A549 (cell line): ENCODE measurements at regions not wholly inside any gene's neighbourhood (a gene's known extent, or its start where the extent isn't known, plus 50 kb on each side); places are given as distances from the start of the nearest gene placed in this dataset.

Experiments
- ATAC-seq, 2 experiments: fragments of 200-7000 bp in 1 of 2; fragments of >200 bp in 1 of 2; cut with Nextera tagmentation in 1 of 2; cut with Tn5 transposase in 1 of 2; 3 replicates each; pipeline versions ENCODE4 v1.8.0 to v1.9.1; 2018 to 2020; ENCODE audit warnings: mild to moderate bottlenecking in 1 of 2, moderate library complexity in 1 of 2
- CTCF ChIA-PET: fragments of 300-600 bp; sonication (Branson Sonifier 250); formaldehyde crosslinking; extraction: SDS; loops from one replicate; lab custom pipeline; 2021; ENCODE audit warnings: antibody characterized with exemption, inconsistent platforms; lab: Yijun Ruan, JAX
- POLR2A ChIA-PET: fragments of 350-600 bp; formaldehyde crosslinking; extraction: SDS; loops from one replicate; lab custom pipeline; 2021; ENCODE audit warnings: antibody characterized with exemption, inconsistent platforms; lab: Yijun Ruan, JAX
- DNase-seq, 2 experiments: peaks; one replicate each; pipeline versions ENCODE4 v3.0.0 to v3.0.0-alpha.2; 2011 to 2016; ENCODE audit warnings: low read depth in 1 of 2, low spot score in 1 of 2
- FAIRE-seq: peaks from 2 replicates; lab custom pipeline; 2011; peaks lifted over from hg19 to GRCh38; lab: Jason Lieb, UNC
- H3K27ac ChIP-seq, 2 experiments: fragments of >200 bp; sonication (Bioruptor Twin); formaldehyde crosslinking; 3 replicates each; pipeline ENCODE4 v1.5.1; 2016 to 2017
- H3K4me1 ChIP-seq: fragments of >200 bp; sonication (Bioruptor Twin); formaldehyde crosslinking; 3 replicates; pipeline ENCODE4 v1.6.1; 2016
- H3K4me2 ChIP-seq: fragments of >200 bp; sonication (Bioruptor Twin); formaldehyde crosslinking; 3 replicates; pipeline ENCODE4 v1.6.1; 2016
- H3K4me3 ChIP-seq: fragments of >200 bp; sonication (Bioruptor Twin); formaldehyde crosslinking; 3 replicates; pipeline ENCODE4 v1.5.1; 2016
- H3K9me3 ChIP-seq: fragments of >200 bp; sonication (Bioruptor Twin); formaldehyde crosslinking; 3 replicates; pipeline ENCODE4 v1.6.1; 2016
- ATOH8 ChIP-seq: fragments of 250-450 bp; sonication (Bioruptor Pico); IDR thresholded peaks from 2 replicates; pipeline ENCODE4 v1.5.0; 2020; ENCODE audit warnings: low read depth, mild to moderate bottlenecking, moderate library complexity
- BCL3 ChIP-seq: fragments of >200 bp; sonication (Bioruptor Twin); formaldehyde crosslinking; IDR thresholded peaks from 3 replicates; pipeline ENCODE4 v1.6.1; 2016
- CBX2 ChIP-seq: fragments of 200-600 bp; sonication (generic); IDR thresholded peaks from 2 replicates; pipeline ENCODE4 v1.6.1; 2016; ENCODE audit warnings: low read depth, mild to moderate bottlenecking, borderline replicate concordance
- CHD4 ChIP-seq: fragments of 200-600 bp; sonication (generic); IDR thresholded peaks from 2 replicates; pipeline ENCODE4 v1.6.1; 2016; ENCODE audit warnings: antibody characterized with exemption, mild to moderate bottlenecking, borderline replicate concordance
- ESRRA ChIP-seq: fragments of 150-350 bp; IDR thresholded peaks from 2 replicates; pipeline ENCODE4 v1.6.1; 2014; ENCODE audit warnings: mild to moderate bottlenecking, low read length, borderline replicate concordance
- FOXS1 ChIP-seq: fragments of 250-450 bp; sonication (Bioruptor Pico); IDR thresholded peaks from 2 replicates; pipeline ENCODE4 v1.5.0; 2020; ENCODE audit warnings: mild to moderate bottlenecking, moderate library complexity
- HOXA7 ChIP-seq: fragments of 250-450 bp; sonication (Bioruptor Pico); IDR thresholded peaks from 2 replicates; pipeline ENCODE4 v1.5.0; 2020; ENCODE audit warnings: mild to moderate bottlenecking, moderate library complexity
- HOXB13 ChIP-seq: fragments of 250-450 bp; sonication (Bioruptor Pico); IDR thresholded peaks from 2 replicates; pipeline ENCODE4 v1.5.0; 2020; ENCODE audit warnings: low read depth, mild to moderate bottlenecking, moderate library complexity
- KDM1A ChIP-seq: fragments of 200-600 bp; sonication (generic); IDR thresholded peaks from 2 replicates; pipeline ENCODE4 v1.6.1; 2016; ENCODE audit warnings: low read depth, mild to moderate bottlenecking
- NPAS2 ChIP-seq: fragments of 250-450 bp; sonication (Bioruptor Pico); IDR thresholded peaks from 2 replicates; pipeline ENCODE4 v1.8.0; 2022; ENCODE audit warnings: mild to moderate bottlenecking, moderate library complexity, borderline replicate concordance
- NR3C1 ChIP-seq: fragments of >200 bp; sonication (Bioruptor Twin); formaldehyde crosslinking; IDR thresholded peaks from 3 replicates; pipeline ENCODE4 v1.6.1; 2017
- PHF8 ChIP-seq: fragments of 200-600 bp; sonication (generic); IDR thresholded peaks from 2 replicates; pipeline ENCODE4 v1.6.1; 2016; ENCODE audit warnings: low read depth, mild to moderate bottlenecking, antibody characterized with exemption, moderate library complexity, borderline replicate concordance
- RAD21 ChIP-seq, 2 experiments: fragments of >200 bp in 1 of 2; sonication (Bioruptor Twin) in 1 of 2; formaldehyde crosslinking in 1 of 2; IDR thresholded peaks in 1 of 2; conservative IDR thresholded peaks in 1 of 2; 2 replicates in 1 of 2; 3 replicates in 1 of 2; pipeline ENCODE4 v1.6.1; 2012 to 2018; ENCODE audit warnings: inconsistent platforms in 1 of 2
- RARB ChIP-seq: fragments of 250-450 bp; sonication (Bioruptor Pico); IDR thresholded peaks from 2 replicates; pipeline ENCODE4 v1.8.0; 2021; ENCODE audit warnings: mild to moderate bottlenecking, moderate library complexity
- RCOR1 ChIP-seq: fragments of 150-350 bp; IDR thresholded peaks from 2 replicates; pipeline ENCODE4 v1.6.1; 2014; ENCODE audit warnings: antibody characterized with exemption, low read length, low read depth
- TFCP2L1 ChIP-seq: fragments of 250-450 bp; sonication (Bioruptor Pico); IDR thresholded peaks from 2 replicates; pipeline ENCODE4 v1.5.0; 2021; ENCODE audit warnings: mild to moderate bottlenecking
- TP53 ChIP-seq: fragments of 250-450 bp; sonication (Bioruptor Pico); IDR thresholded peaks from 2 replicates; pipeline ENCODE4 v1.5.0; 2021; ENCODE audit warnings: mild to moderate bottlenecking, moderate library complexity
- ZNF302 ChIP-seq: fragments of 250-450 bp; sonication (Bioruptor Pico); IDR thresholded peaks from 2 replicates; pipeline ENCODE4 v1.9.0; 2021; ENCODE audit warnings: inconsistent platforms, mild to moderate bottlenecking, moderate library complexity
- WGBS: methylation state at CpG from one replicate; pipeline ENCODE4 v1.1.6; 2017; ENCODE audit errors: missing lambda C conversion rate; 5-methylcytosine and 5-hydroxymethylcytosine counted together
- TF ChIP-seq, protein P1 (sequence below): fragments of 250-450 bp; sonication (Bioruptor Pico); IDR thresholded peaks from 2 replicates; pipeline ENCODE4 v1.5.0; 2021; ENCODE audit warnings: mild to moderate bottlenecking, moderate library complexity, borderline replicate concordance
- TF ChIP-seq, protein P2 (sequence below): IDR thresholded peaks from 2 replicates; pipeline ENCODE4 v1.6.1; 2012; ENCODE audit warnings: low read depth, borderline replicate concordance

GRCh38 chr5:169496878-169497277, 86.7 kb upstream of the SPDL1 start:
- POLR2A ChIA-PET: no interaction called here

DNA sequence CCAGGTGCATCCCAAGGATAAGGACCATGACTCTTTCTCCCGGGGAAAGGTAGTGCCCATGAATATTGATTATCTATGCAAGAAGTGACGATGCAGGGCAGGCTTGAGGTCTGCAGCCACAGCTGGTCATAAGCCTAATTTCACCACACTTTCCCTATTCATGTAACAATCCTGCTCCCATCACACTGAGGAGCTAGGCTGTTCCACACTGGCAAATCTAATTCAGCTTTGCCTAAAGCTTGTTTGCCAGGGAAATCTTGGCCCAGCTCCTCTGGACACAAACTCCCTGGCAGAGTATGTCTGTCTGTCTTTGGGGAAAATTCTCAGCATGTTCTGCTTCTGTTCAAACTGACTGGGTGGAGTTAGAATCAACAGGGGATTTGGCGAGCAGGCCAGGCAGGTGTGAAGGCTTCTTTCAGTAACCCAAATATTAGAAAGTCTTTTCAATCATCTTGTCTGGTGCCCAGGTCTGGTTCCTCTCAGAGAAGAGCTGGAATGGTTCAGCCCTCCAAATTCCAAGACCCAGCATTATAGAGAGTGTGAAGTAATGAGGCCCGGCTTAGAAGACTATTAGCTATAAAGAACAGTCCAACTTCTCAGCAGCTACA, 88.5 kb upstream of the SPDL1 start:
- H3K9me3 ChIP-seq: 0 out of 3 replicates have a peak, but pooled peaks cover 2% of the 10 kb centered on the region
- no peaks in the 10 kb centered on the region for H3K4me1 ChIP-seq
- no peak for DNase-seq
- TF ChIP-seq NPAS2 (CRISPR knock-in tag) (no peak), HOXA7 (CRISPR knock-in tag) (no peak), TFCP2L1 (CRISPR knock-in tag) (no peak), ZNF302 (CRISPR knock-in tag) (no peak), CBX2 (no peak), FOXS1 (CRISPR knock-in tag) (no peak), RCOR1 (no peak), HOXB13 (no peak)
- TF ChIP-seq, protein P1, sequence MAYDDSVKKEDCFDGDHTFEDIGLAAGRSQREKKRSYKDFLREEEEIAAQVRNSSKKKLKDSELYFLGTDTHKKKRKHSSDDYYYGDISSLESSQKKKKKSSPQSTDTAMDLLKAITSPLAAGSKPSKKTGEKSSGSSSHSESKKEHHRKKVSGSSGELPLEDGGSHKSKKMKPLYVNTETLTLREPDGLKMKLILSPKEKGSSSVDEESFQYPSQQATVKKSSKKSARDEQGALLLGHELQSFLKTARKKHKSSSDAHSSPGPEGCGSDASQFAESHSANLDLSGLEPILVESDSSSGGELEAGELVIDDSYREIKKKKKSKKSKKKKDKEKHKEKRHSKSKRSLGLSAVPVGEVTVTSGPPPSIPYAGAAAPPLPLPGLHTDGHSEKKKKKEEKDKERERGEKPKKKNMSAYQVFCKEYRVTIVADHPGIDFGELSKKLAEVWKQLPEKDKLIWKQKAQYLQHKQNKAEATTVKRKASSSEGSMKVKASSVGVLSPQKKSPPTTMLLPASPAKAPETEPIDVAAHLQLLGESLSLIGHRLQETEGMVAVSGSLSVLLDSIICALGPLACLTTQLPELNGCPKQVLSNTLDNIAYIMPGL (CRISPR knock-in tag): no peak
- TF ChIP-seq, all 56 proteins: peak for 0
- 82% methylated on average over 4 of the region's 4 CpGs for WGBS
- Histone ChIP-seq H3K4me2 (no peak overlapping the region), H3K27ac (no peak overlapping the region), H3K4me3 (no peak overlapping the region)
- ChIA-PET CTCF (interaction anchor here (1.0 kb wide), 1 partner anchor 16 kb away, joined by 4 read pairs; no protein-coding TSS in a partner anchor), POLR2A (no interaction called here)
- ATAC-seq (no peak), FAIRE-seq (no peak)

More at GRCh38 chr5:169496878-169497277, 86.7 kb upstream of the SPDL1 start:
- CTCF ChIA-PET: interaction anchor here (0.7 to 1.6 kb wide), 2 partner anchors 10 to 146 kb away, joined by 3 to 4 read pairs; no protein-coding TSS in a partner anchor
- no peak overlapping the region for H3K27ac ChIP-seq
- no peaks in the 10 kb centered on the region for H3K4me1 ChIP-seq
- DNase-seq: no peak
- 42% methylated on average over 1 of the region's 1 CpG for WGBS
- H3K4me2 ChIP-seq: no peak overlapping the region
- 0 out of 3 replicates have a peak, but pooled peaks cover 2% of the 10 kb centered on the region for H3K9me3 ChIP-seq
- TF ChIP-seq FOXS1 (CRISPR knock-in tag) (no peak), TP53 (CRISPR knock-in tag) (no peak), HOXA7 (CRISPR knock-in tag) (no peak), CHD4 (no peak), NPAS2 (CRISPR knock-in tag) (no peak), ZNF302 (CRISPR knock-in tag) (no peak), NR3C1 (no peak), RAD21 (conservative IDR thresholded peaks at IDR 0.05 in 1 of 2, IDR thresholded peaks at IDR 0.05 in 1 of 2) (no peak), RARB (no peak), PHF8 (no peak), RCOR1 (no peak), ESRRA (no peak), ATOH8 (CRISPR knock-in tag) (no peak), BCL3 (no peak), KDM1A (no peak), HOXB13 (no peak)
- TF ChIP-seq, protein P2, sequence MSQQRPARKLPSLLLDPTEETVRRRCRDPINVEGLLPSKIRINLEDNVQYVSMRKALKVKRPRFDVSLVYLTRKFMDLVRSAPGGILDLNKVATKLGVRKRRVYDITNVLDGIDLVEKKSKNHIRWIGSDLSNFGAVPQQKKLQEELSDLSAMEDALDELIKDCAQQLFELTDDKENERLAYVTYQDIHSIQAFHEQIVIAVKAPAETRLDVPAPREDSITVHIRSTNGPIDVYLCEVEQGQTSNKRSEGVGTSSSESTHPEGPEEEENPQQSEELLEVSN: no peak
- TF ChIP-seq, all 56 proteins: peak for 0
- ATAC-seq: no peak
- no peak for FAIRE-seq
- H3K4me3 ChIP-seq: no peak overlapping the region
